ENCODE measurements at regions not wholly inside any gene's neighbourhood (a gene's known extent, or its start where the extent isn't known, plus 50 kb on each side); places are given as distances from the start of the nearest gene placed in this dataset.

- DNase-seq (ENCODE audit: low spot score) = no peak
Observed at GRCh38 chr1:90780981-90781380, 63.9 kb upstream of the BARHL2 start.

GRCh38 chr1:90779573-90779972 is 62.5 kb upstream of the BARHL2 start:
- DNase-seq (ENCODE audit: low spot score) = no peak

GRCh38 chr1:90778486-90778885 is 61.4 kb upstream of the BARHL2 start:
- no peak for DNase-seq (ENCODE audit: low spot score)

GRCh38 chr1:90773812-90774211 is 56.7 kb upstream of the BARHL2 start:
- no peak for DNase-seq (ENCODE audit: low spot score)

- DNase-seq (ENCODE audit: low spot score) = no peak
Observed at GRCh38 chr1:90768826-90769225, 51.7 kb upstream of the BARHL2 start.

- DNase-seq (ENCODE audit: low spot score) = no peak
Observed at GRCh38 chr1:90768098-90768497, 51.0 kb upstream of the BARHL2 start.
